Stomach (tissue), 8 donors: ENCODE measurements at regions not wholly inside any gene's neighbourhood (a gene's known extent, or its start where the extent isn't known, plus 50 kb on each side); places are given as distances from the start of the nearest gene placed in this dataset.

Experiments used
- DNase-seq, 2 donors: peaks; one replicate each; pipeline versions ENCODE4 v3.0.0 to v3.0.0-alpha.2; 2013 to 2019
- H3K27ac ChIP-seq, 5 donors: fragments of 200-600 bp in 4 of 5; sonication (generic) in 4 of 5; one replicate each; pipeline ENCODE4 v1.5.1; 2013 to 2019; ENCODE audit warnings: mild to moderate bottlenecking in 1 of 5, moderate library complexity in 1 of 5
- H3K27me3 ChIP-seq, 3 donors: fragments of 200-600 bp; sonication (generic); one replicate each; pipeline ENCODE4 v1.5.1; 2017 to 2019; ENCODE audit warnings: mixed run types in 1 of 3
- H3K36me3 ChIP-seq, 4 donors: fragments of 200-600 bp; sonication (generic); 1 replicate in 3 of 4; 2 replicates in 1 of 4; pipeline ENCODE4 v1.5.1; 2016 to 2019
- H3K4me1 ChIP-seq, 4 donors: fragments of 200-600 bp; sonication (generic); one replicate each; pipeline ENCODE4 v1.5.1; 2016 to 2019
- H3K4me3 ChIP-seq, 4 donors: fragments of 200-600 bp; sonication (generic) in 3 of 4; one replicate each; pipeline ENCODE4 v1.5.1; 2016 to 2019; ENCODE audit warnings: mild to moderate bottlenecking in 1 of 4
- H3K9me3 ChIP-seq, 4 donors: fragments of 200-600 bp; sonication (generic); one replicate each; pipeline ENCODE4 v1.5.1; 2016 to 2019
- CTCF ChIP-seq, 7 experiments: fragments of 450-650 bp in 4 of 7; fragments of 200-600 bp in 3 of 7; sonication (generic) in 3 of 7; IDR thresholded peaks; one replicate each; pipeline ENCODE4 v1.5.1; 2016 to 2019; ENCODE audit warnings: antibody characterized with exemption in 7 of 7, control low read depth in 2 of 7, mild to moderate bottlenecking in 1 of 7
- EP300 ChIP-seq: sonication (generic); formaldehyde crosslinking; IDR thresholded peaks from one replicate; pipeline ENCODE4 v1.6.1; 2017; ENCODE audit warnings: antibody characterized with exemption
- POLR2A ChIP-seq, 4 donors: fragments of 450-650 bp; IDR thresholded peaks; one replicate each; pipeline ENCODE4 v1.6.1; 2016; ENCODE audit warnings: antibody characterized with exemption in 4 of 4, control low read depth in 2 of 4, mild to moderate bottlenecking in 1 of 4, moderate library complexity in 1 of 4
- POLR2AphosphoS5 ChIP-seq, 3 donors: sonication (generic); formaldehyde crosslinking; IDR thresholded peaks; one replicate each; pipeline ENCODE4 v1.6.1; 2016; ENCODE audit warnings: antibody characterized with exemption in 3 of 3
- WGBS, 5 donors: extraction: QIAGEN DNeasy Blood & Tissue Kit in 3 of 5; methylation state at CpG; one replicate each; pipeline versions ENCODE4 v1.1.5 to v1.1.7; 2013 to 2018; 5-methylcytosine and 5-hydroxymethylcytosine counted together
- intact Hi-C: fragments of 100-400 bp; cut with DNase I; formaldehyde crosslinking; loops from one replicate; pipeline ENCODE4 v1.15.1; 2023; ENCODE audit warnings: low total_unique reads
- small RNA-seq, 4 donors: library from RNA; depleted of rRNA; stranded (forward); fragments of <200 nt; gene quantifications; one replicate each; pipeline ENCODE3, GENCODE V24; 2016
- donor health status: healthy with polysubstance abuse.
- donor health status: Bipolar disorder and iron deficiency.
- donor health status: healthy.

GRCh38 chr4:83661359-83661758 is 125.5 kb downstream of the GPAT3 start:
- Histone ChIP-seq H3K4me3 (no peak overlapping the region), H3K27ac (no peak overlapping the region), H3K27me3 (no peaks in the 10 kb centered on the region), H3K9me3 (no peaks in the 10 kb centered on the region), H3K36me3 (no peaks in the 10 kb centered on the region), H3K4me1 (no peaks in the 10 kb centered on the region)
- DNase-seq, result no peak
- intact Hi-C loops, result no loop called here
- WGBS, 5 donors, result 71 to 82% (median 74%) methylated on average over 2 of the region's 2 CpGs
- no peak for TF ChIP-seq CTCF (IDR thresholded peaks at IDR 0.05)

- intact Hi-C loops, result no loop called here
- Histone ChIP-seq H3K4me1 (no peaks in the 10 kb centered on the region), H3K27ac (no peak overlapping the region), H3K4me3 (no peak overlapping the region), H3K9me3 (no peaks in the 10 kb centered on the region), H3K27me3 (no peaks in the 10 kb centered on the region), H3K36me3 (no peaks in the 10 kb centered on the region)
- WGBS, 5 donors, result 30 to 44% (median 33%) methylated on average over 2 of the region's 2 CpGs
- TF ChIP-seq POLR2A (IDR thresholded peaks at IDR 0.05), result no peak
- no peak for TF ChIP-seq EP300
- TF ChIP-seq POLR2AphosphoS5 (IDR thresholded peaks at IDR 0.05), result no peak
- no peak for TF ChIP-seq CTCF (IDR thresholded peaks at IDR 0.05)
- DNase-seq, result no peak
These were observed 124.7 kb downstream of the GPAT3 start for GRCh38 chr4:83660578-83660977.

GRCh38 chr4:83658806-83659205 is 122.9 kb downstream of the GPAT3 start:
- no peak for TF ChIP-seq POLR2A (IDR thresholded peaks at IDR 0.05)
- no peak for TF ChIP-seq EP300
- TF ChIP-seq POLR2AphosphoS5 (IDR thresholded peaks at IDR 0.05), result no peak
- TF ChIP-seq CTCF (IDR thresholded peaks at IDR 0.05), result no peak
- 47 to 66% (median 59%) methylated on average over 6 to 7 of the region's 7 CpGs for WGBS, 5 donors
- no peak overlapping the region for H3K27ac ChIP-seq

DNA sequence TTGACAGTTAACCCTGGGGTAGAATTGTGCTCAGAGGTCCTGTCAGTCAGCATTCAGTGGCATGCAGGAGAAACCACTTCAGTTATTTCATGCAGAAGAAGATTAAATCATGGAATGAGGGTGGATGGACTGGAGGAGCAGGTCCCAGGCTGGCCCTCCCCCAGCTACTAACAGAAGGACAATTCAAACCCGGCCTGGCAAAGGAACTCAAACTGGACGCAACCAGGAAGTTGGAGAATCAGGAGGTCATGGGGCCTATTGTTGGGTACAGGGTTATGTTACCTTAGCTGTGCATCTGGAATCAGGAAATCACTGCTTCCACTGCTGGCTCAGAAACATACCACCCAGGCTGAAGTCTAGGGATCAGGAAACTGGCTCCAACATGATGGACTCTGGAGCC is 121.4 kb downstream of the GPAT3 start:
- intact Hi-C loops, result no loop called here
- Histone ChIP-seq H3K9me3 (no peaks in the 10 kb centered on the region), H3K36me3 (no peaks in the 10 kb centered on the region), H3K4me3 (no peak overlapping the region), H3K27me3 (no peaks in the 10 kb centered on the region), H3K4me1 (no peaks in the 10 kb centered on the region), H3K27ac (no peak overlapping the region)
- WGBS, 5 donors, result 35 to 40% (median 37%) methylated on average over 2 of the region's 2 CpGs
- TF ChIP-seq CTCF (IDR thresholded peaks at IDR 0.05) (no peak), EP300 (no peak), POLR2AphosphoS5 (IDR thresholded peaks at IDR 0.05) (no peak), POLR2A (IDR thresholded peaks at IDR 0.05) (no peak)
- no peak for DNase-seq

More at GRCh38 chr4:83658806-83659205, 122.9 kb downstream of the GPAT3 start:
- no peaks in the 10 kb centered on the region for H3K9me3 ChIP-seq
- no peaks in the 10 kb centered on the region for H3K27me3 ChIP-seq
- no peaks in the 10 kb centered on the region for H3K4me1 ChIP-seq
- H3K4me3 ChIP-seq, result no peak overlapping the region
- H3K36me3 ChIP-seq, result no peaks in the 10 kb centered on the region
- intact Hi-C loops, result no loop called here
- no peak for DNase-seq

Small RNA genes in the stretch of these regions (small RNA-seq; reads per million reads assigned to genes)
- gene RNU6-774P, result 0 reads per million in 4 donors
